HG02798 (cell line): ENCODE measurements at regions not wholly inside any gene's neighbourhood (a gene's known extent, or its start where the extent isn't known, plus 50 kb on each side); places are given as distances from the start of the nearest gene placed in this dataset.
"Not testable (repeated sequence)": the region's sequence is repeated elsewhere in the genome, so short reads cannot be mapped to it uniquely, and the experiment has no call there.

Source experiments
- ATAC-seq: cut with Tn5 transposase; IDR thresholded peaks from one replicate; pipeline ENCODE4 v1.9.1; 2021; ENCODE audit warnings: mild to moderate bottlenecking; ENCODE audit not compliant: unreplicated experiment, poor library complexity

DNA sequence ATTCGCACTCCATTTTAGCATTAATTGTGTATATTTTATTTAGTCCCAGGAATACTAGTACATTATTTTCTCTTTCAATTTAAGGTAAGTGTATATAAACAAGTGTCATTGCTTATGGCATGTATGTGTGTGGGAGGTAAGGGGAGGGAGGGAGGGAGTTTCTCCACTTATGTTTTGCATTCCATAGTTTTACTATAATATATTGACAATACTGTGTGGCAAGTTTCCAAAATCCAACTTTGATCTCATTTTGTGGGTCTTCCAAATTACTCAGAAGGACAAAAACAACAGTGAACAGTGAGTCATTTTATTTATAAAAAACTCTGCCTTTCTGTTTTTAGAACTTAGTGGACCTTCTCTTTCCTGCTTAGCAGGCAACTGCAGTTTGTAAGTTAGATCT lies 102.3 kb upstream of the SEMA3E start:
- ATAC-seq = no peak

DNA sequence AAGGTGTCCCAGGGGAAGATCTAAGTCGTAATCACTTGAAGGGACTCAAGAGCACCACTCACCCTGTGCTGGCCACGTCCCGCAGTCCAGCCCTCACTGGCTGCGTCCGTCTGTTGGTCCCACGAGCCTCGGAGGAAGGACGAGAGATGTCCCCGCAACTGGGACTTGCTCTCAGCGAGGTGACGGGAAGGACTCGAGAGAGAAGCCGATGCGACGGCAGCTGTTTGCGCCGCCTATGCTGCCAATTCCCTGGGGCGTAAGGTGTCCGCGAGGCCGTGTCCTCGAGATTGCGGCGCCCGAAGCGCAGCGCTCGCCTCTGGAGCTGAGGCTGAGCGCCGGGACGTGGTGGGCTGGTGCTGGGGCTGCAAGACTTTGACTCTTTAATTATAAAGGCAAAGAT lies 100.6 kb upstream of the SEMA3E start:
- no peak for ATAC-seq

DNA sequence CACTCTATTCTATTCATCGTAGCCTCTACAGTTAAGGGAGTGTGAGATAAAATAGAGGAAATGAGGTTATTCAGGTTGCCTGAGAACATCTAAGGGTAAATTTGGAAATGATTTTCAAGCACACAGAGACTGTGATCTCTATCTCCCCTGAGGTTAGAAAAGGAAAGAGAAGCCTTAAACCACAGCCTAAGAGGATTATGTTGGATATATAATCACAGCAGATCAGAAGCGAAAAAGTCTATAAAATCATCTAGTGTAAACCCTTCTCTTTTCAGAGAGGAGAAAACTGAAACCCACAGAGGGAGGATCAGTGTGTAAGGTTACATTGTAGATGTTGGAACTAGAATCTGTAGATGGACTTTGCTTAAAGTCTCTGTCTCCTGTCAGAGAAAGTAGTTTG lies 90.6 kb upstream of the SEMA3E start:
- no peak for ATAC-seq

DNA sequence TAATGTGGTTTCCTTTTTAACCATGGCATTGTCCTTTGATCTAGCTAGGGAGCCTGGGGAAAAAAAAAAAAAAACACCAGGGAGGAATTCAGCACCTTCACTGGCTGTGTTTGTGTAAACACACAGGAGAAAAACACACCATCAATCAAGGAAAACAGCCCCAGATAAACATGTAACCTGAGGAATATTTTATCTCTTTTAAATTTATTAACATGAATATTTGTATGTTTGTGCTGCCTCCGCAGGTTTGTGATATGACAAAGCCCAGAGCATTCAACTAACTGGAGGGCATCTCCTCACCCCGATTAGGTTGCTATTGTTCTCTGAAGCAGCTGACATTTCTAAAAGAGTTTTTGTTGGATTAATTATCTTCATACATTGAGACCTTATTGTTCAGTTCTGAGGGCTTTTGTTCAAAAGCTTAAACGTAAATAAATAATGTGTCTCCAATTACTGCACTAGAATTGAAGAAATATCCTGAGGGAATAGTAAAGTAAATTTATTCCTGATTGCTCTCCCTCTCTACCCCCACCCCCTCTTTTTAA lies 89.4 kb upstream of the SEMA3E start:
- ATAC-seq = no peak

DNA sequence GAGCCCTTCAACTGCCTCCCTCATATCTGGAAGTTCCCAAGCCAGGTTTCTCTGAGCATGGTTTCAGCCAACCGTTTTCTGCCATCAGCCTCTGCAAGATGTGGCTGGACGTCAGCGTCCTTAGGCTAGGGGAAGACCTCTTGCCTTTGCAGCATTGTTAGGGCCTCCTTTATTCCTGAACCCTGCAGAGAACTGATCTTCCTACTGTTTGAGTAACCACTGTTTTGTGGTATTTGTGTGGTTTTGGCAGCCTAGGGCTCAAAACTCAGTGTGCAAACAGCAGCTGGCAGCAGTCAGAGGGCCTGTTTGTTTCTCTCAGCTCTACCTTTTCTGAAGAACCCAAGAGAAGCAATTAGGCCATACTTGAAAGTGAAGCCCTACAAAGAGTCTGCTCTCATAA lies 83.4 kb upstream of the SEMA3E start:
- ATAC-seq = no peak

DNA sequence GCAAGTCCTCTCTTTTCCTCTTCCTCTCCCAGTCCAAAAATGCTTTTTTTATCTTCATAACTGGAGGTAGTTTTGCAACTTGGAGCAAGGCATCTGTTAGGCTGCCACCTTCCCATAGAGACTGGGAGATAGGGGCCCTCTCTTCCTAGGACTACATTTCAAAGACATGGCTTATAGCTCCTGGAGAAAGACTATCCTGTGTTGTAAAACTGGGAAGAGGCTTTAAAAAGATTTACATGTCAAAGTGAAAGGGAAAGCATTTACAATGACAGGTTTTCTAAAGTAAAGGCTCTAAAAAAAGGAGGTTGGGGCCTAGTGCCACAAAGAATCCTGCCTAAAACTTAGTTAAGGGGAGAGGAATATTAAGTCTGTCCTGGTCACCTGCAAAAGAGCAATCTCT lies 82.2 kb upstream of the SEMA3E start:
- ATAC-seq = no peak

DNA sequence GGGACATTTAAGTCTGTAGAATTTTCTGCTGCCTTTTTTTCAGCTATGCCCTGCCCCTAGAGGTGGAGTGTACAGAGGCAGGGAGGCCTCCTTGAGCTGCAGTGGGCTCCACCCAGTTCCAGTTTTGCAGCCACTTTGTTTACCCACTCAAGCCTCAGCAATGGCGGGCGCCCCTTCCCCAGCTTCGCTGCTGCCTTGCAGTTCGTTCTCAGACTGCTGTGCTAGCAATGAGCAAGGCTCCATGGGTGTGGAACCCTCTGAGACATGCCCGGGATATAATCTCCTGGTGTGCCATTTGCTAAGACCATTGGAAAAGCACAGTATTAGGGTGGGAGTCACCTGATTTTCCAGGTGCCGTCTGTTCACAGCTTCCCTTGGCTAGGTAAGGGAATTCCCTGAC lies 68.0 kb upstream of the SEMA3E start:
- ATAC-seq = not testable (repeated sequence)

DNA sequence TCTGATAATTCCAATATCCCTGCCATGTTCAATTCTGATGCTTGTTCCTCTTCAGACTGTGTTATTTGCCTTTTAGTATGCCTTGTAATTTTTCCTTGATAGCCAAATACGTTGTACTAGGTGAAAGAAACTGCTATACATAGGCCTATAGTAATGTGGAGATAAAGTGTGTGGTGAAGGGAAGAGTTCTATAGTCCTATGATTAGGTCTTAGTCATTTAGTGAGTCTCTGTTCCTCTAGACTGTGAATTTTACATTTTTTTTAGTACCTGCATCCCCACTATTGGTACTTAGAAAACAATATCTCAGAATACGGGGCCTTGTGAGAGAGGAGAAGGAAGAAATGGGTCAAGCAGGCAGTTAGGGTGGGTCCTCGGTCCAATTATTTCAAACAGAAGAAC lies 59.6 kb upstream of the SEMA3E start:
- ATAC-seq = no peak

DNA sequence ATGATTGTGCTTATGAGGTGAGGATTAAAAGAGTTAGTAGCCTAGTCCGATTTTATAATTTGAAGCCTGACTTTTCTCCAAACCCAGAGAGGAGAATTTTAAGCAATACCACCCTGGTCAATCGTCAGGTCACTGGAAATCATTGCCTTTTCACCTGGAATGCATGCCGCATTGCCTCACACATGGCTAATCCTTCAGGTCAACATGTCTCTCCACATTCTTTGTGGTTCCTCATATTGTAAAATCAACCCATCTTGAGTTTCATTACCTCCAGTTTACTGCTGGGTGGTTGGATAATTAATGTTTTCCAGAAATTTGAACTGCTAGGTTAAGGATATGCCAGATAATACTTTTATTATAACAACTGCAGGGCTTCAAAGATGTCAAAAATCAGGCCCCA lies 55.6 kb upstream of the SEMA3E start:
- ATAC-seq = no peak

DNA sequence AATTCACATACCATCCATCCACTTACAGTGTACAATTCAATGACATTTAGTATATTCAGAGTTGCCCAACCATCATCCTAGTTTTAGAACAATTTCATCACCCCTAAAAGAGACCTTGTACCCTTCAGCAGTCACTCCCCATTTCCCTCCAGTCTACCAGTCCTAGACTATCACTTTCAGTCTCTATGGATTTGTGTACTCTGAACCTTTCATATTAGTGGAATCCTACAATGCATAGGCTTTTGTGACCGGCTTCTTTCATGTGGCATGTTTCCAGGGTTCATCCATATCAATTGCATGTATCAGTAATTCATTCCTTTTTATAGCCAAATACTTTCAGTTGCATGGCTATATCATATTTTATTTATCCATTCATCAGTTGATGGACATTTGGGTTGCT lies 53.5 kb upstream of the SEMA3E start:
- no peak for ATAC-seq

DNA sequence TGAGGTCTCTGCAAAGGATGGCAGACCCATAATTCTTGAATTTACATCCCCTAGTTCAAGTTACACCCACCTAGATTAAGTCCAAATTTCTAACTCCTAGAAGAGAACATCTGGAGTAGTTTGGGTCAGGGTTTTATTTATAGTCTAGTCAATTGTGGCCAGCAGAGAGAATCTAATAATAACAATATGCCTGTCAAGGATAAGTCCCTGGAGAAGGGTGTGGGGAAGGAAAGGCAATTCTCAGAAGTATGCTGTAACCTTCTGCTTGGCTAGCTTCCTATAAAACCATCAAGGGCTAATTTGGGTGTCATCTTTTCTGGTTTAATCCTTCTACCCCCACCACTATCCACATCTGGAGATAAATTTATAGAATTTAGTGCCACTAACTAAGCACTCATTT lies 52.8 kb upstream of the SEMA3E start:
- ATAC-seq = no peak
